NCI-H128 (cell line): ENCODE measurements at regions not wholly inside any gene's neighbourhood (a gene's known extent, or its start where the extent isn't known, plus 50 kb on each side); places are given as distances from the start of the nearest gene placed in this dataset.

Experiments
- DNase-seq: peaks from one replicate; lab custom pipeline; 2025; ENCODE audit not compliant: unreplicated experiment; lab: John Stamatoyannopoulos, UW

GRCh38 chr9:84123648-84124406 is 143.2 kb downstream of the RMI1 start:
- no peak for DNase-seq

- DNase-seq: no peak
Measured at GRCh38 chr9:84125046-84125445, 144.4 kb downstream of the RMI1 start.

GRCh38 chr9:84129529-84129928 is 148.9 kb downstream of the RMI1 start:
- DNase-seq: no peak

GRCh38 chr9:84136119-84136868 is 155.7 kb downstream of the RMI1 start:
- DNase-seq: no peak

- no peak for DNase-seq
Measured at GRCh38 chr9:84137968-84138367, 157.4 kb downstream of the RMI1 start.

GRCh38 chr9:84138541-84138940 is 157.9 kb downstream of the RMI1 start:
- no peak for DNase-seq

GRCh38 chr9:84139296-84140070 is 158.9 kb downstream of the RMI1 start:
- peak; percentile 48 for DNase-seq

GRCh38 chr9:84140535-84141101 is 160.0 kb downstream of the RMI1 start:
- DNase-seq: peak; percentile 67

GRCh38 chr9:84141741-84142370 is 161.3 kb downstream of the RMI1 start:
- no peak for DNase-seq

GRCh38 chr9:84145031-84145430 is 164.4 kb downstream of the RMI1 start:
- no peak for DNase-seq

GRCh38 chr9:84145780-84146179 is 165.2 kb downstream of the RMI1 start:
- no peak for DNase-seq

GRCh38 chr9:84146893-84147710 is 166.5 kb downstream of the RMI1 start:
- no peak for DNase-seq

- DNase-seq: no peak
Measured at GRCh38 chr9:84151236-84151635, 170.6 kb downstream of the RMI1 start.

GRCh38 chr9:84151640-84152039 is 171.0 kb downstream of the RMI1 start:
- peak; percentile 48 for DNase-seq

- DNase-seq: no peak
Measured at GRCh38 chr9:84152204-84152603, 171.6 kb downstream of the RMI1 start.

- no peak for DNase-seq
Measured at GRCh38 chr9:84153885-84154284, 173.3 kb downstream of the RMI1 start.

GRCh38 chr9:84154320-84154719 is 173.7 kb downstream of the RMI1 start:
- DNase-seq: no peak

- DNase-seq: no peak
Measured at GRCh38 chr9:84163052-84163650, 177.4 kb downstream of the SLC28A3 start.

- DNase-seq: no peak
Measured at GRCh38 chr9:84166891-84167290, 173.7 kb downstream of the SLC28A3 start.

GRCh38 chr9:84169240-84169639 is 171.3 kb downstream of the SLC28A3 start:
- DNase-seq: no peak
